ENCODE measurements at regions not wholly inside any gene's neighbourhood (a gene's known extent, or its start where the extent isn't known, plus 50 kb on each side); places are given as distances from the start of the nearest gene placed in this dataset.

DNA sequence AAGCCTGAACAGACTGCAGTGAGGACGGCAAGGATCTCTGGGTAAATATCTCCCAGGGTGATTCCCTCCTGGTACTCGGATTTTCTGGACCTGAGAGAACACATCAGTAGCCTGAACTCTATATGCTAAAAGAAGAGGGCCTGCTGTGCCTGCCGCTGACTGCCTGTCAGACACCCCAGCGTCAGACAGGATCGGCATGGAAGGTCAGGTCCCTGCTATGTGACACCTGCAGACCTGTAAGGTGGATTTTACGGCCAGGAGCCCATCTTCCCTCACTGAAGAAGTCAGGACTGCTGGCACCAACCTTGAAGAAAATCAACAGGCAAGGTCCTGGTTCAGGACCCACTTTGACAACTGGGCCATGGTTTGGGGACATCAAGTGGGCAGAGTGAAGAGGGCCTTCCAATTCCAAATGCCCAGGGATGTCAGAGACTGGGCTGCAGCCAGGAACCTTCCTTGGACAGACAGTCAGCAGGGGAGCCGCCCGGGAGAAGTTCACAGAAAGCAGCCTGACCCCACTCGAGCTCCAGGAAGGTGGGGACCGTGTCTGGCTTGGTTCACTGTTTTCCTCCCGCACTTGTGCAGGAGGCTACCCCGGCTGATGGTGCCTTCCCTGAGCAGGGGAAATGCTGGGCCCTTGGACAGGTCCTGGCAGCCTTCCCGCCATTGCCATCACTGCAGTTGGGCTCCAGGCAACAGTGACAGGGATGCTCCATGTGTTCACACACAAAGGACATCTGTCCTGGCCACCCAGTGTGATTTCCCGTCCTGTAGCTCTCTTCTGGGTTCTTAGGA, 91.8 kb upstream of the LANCL2 start:
- Mint-ChIP-seq H3K4me1 (ENCODE audit: low read depth, unreplicated experiment) (no peaks in the 10 kb centered on the region), H3K36me3 (ENCODE audit: insufficient read depth, unreplicated experiment) (no peaks in the 10 kb centered on the region), H3K4me3 (ENCODE audit: unreplicated experiment) (no peak overlapping the region), H3K9me3 (ENCODE audit: unreplicated experiment) (no peaks in the 10 kb centered on the region), H3K27ac (ENCODE audit: unreplicated experiment) (no peak overlapping the region), H3K27me3 (ENCODE audit: insufficient read depth, unreplicated experiment) (peaks cover 8% of the 10 kb centered on the region)
- H3K27me3 ChIP-seq (replicated peaks; ENCODE audit: control insufficient read depth, insufficient read depth, low read length) = no peaks in the 10 kb centered on the region
- H3K9me3 ChIP-seq = no peaks in the 10 kb centered on the region
- intact Hi-C loops (cut with micrococcal nuclease; ENCODE audit: unreplicated experiment) = no loop called here
- CTCF ChIA-PET = no interaction called here
- no peak for DNase-seq
- H3K4me1 ChIP-seq = no peaks in the 10 kb centered on the region
- no peak overlapping the region for H3K4me3 ChIP-seq (ENCODE audit: low read depth, low read length)
- H3K36me3 ChIP-seq (ENCODE audit: control insufficient read depth, insufficient read depth, low read length) = no peaks in the 10 kb centered on the region
- TF ChIP-seq, protein P1, sequence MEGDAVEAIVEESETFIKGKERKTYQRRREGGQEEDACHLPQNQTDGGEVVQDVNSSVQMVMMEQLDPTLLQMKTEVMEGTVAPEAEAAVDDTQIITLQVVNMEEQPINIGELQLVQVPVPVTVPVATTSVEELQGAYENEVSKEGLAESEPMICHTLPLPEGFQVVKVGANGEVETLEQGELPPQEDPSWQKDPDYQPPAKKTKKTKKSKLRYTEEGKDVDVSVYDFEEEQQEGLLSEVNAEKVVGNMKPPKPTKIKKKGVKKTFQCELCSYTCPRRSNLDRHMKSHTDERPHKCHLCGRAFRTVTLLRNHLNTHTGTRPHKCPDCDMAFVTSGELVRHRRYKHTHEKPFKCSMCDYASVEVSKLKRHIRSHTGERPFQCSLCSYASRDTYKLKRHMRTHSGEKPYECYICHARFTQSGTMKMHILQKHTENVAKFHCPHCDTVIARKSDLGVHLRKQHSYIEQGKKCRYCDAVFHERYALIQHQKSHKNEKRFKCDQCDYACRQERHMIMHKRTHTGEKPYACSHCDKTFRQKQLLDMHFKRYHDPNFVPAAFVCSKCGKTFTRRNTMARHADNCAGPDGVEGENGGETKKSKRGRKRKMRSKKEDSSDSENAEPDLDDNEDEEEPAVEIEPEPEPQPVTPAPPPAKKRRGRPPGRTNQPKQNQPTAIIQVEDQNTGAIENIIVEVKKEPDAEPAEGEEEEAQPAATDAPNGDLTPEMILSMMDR (IDR thresholded peaks at IDR 0.05; ENCODE audit: insufficient read depth in 1 of 2, low read depth in 1 of 2, low read length in 1 of 2, severe bottlenecking in 1 of 2, unreplicated experiment in 1 of 2) = no peak
- BruUV-seq (replicated peaks) = no TSS peak
- POLR2A ChIA-PET = no interaction called here

DNA sequence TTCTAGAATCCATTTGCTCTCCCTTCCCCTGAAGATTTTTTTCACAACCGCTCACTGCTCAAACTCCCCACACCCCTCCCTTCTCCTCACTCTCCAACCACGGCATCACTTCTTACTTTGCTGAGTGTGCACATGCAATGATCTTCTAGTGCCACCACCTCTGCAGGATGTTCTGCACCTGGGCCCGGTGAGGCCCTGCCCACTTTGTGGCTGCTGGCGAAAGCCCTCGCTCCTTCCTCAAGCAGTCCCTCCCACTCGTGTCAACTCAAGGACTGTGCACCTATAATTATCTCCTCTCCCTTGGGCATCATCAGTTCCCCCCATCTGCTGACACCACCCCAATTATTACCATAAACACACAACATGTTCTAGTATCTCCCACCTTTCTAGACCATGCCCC, 91.0 kb upstream of the LANCL2 start:
- intact Hi-C loops (cut with micrococcal nuclease; ENCODE audit: unreplicated experiment) = no loop called here
- ChIA-PET POLR2A (no interaction called here), CTCF (no interaction called here)
- H3K9me3 Mint-ChIP-seq (ENCODE audit: unreplicated experiment) = no peaks in the 10 kb centered on the region
- no peaks in the 10 kb centered on the region for H3K9me3 ChIP-seq
- H3K36me3 Mint-ChIP-seq (ENCODE audit: insufficient read depth, unreplicated experiment) = no peaks in the 10 kb centered on the region
- no peaks in the 10 kb centered on the region for H3K27me3 ChIP-seq (replicated peaks; ENCODE audit: control insufficient read depth, insufficient read depth, low read length)
- no peaks in the 10 kb centered on the region for H3K4me1 ChIP-seq
- no peak overlapping the region for H3K4me3 ChIP-seq (ENCODE audit: low read depth, low read length)
- H3K4me3 Mint-ChIP-seq (ENCODE audit: unreplicated experiment) = no peak overlapping the region
- DNase-seq = no peak
- no TSS peak for BruUV-seq (replicated peaks)
- H3K27me3 Mint-ChIP-seq (ENCODE audit: insufficient read depth, unreplicated experiment) = peaks cover 7% of the 10 kb centered on the region
- no peak overlapping the region for H3K27ac Mint-ChIP-seq (ENCODE audit: unreplicated experiment)
- H3K36me3 ChIP-seq (ENCODE audit: control insufficient read depth, insufficient read depth, low read length) = no peaks in the 10 kb centered on the region
- TF ChIP-seq, protein P1 (IDR thresholded peaks at IDR 0.05; ENCODE audit: insufficient read depth in 1 of 2, low read depth in 1 of 2, low read length in 1 of 2, severe bottlenecking in 1 of 2, unreplicated experiment in 1 of 2) = no peak
- no peaks in the 10 kb centered on the region for H3K4me1 Mint-ChIP-seq (ENCODE audit: low read depth, unreplicated experiment)

DNA sequence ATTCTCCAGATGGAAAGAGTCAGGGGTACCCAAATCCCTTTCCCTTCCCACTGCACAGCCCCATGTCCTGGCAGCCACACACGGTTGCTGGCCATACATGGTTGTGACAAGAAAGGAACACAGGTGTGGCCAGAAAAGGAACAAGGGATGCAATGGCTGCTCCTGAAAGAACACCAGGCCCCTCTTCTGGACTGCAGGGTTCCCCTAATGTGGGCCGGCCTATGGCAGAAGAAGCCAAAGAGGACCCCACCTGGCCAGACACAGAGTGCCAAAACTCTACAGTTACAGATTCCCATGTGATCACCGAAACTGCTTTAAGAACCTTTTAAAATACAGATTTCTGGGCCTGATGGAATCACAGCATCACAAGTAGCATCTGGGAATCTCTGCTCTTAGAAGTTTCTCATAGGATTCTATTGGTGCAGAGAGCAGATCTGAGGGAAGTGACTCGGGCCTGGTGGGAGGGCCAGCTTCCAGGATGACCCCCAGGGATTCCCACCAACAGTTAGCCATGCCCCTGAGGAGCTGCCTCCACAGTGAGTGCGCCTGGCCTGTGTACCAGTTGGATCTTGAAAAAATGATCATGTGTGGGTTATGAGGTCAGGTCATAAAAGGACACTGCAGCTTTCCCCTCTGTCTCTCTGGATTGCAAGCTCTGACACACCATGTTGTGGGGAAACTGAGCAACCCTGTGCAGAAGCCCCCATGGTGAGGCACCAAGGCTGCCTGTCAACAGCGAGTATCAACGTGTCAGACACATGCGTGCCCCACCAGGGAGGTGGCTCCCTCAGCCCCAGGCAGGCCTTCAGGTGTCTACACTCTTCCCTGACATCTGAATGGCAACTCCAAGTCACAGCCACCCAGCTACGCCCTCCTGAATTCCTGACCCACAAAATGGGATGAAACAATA, 89.6 kb upstream of the LANCL2 start:
- H3K27ac Mint-ChIP-seq (ENCODE audit: unreplicated experiment) = no peak overlapping the region
- no peaks in the 10 kb centered on the region for H3K9me3 Mint-ChIP-seq (ENCODE audit: unreplicated experiment)
- no peak overlapping the region for H3K4me3 Mint-ChIP-seq (ENCODE audit: unreplicated experiment)
- POLR2A ChIA-PET = no interaction called here
- CTCF ChIA-PET = interaction anchor here (0.6 kb wide), 1 partner anchor 134 kb away, joined by 3 read pairs; no protein-coding TSS in a partner anchor
- intact Hi-C loops (cut with micrococcal nuclease; ENCODE audit: unreplicated experiment) = no loop called here
- no peaks in the 10 kb centered on the region for H3K27me3 ChIP-seq (replicated peaks; ENCODE audit: control insufficient read depth, insufficient read depth, low read length)
- no TSS peak for BruUV-seq (replicated peaks)
- H3K27me3 Mint-ChIP-seq (ENCODE audit: insufficient read depth, unreplicated experiment) = peaks cover 8% of the 10 kb centered on the region
- no peaks in the 10 kb centered on the region for H3K9me3 ChIP-seq
- no peak for DNase-seq
- H3K36me3 Mint-ChIP-seq (ENCODE audit: insufficient read depth, unreplicated experiment) = no peaks in the 10 kb centered on the region
- no peaks in the 10 kb centered on the region for H3K36me3 ChIP-seq (ENCODE audit: control insufficient read depth, insufficient read depth, low read length)
- no peaks in the 10 kb centered on the region for H3K4me1 Mint-ChIP-seq (ENCODE audit: low read depth, unreplicated experiment)
- no peak overlapping the region for H3K4me3 ChIP-seq (ENCODE audit: low read depth, low read length)
- TF ChIP-seq, protein P1 (IDR thresholded peaks at IDR 0.05; ENCODE audit: insufficient read depth in 1 of 2, low read depth in 1 of 2, low read length in 1 of 2, severe bottlenecking in 1 of 2, unreplicated experiment in 1 of 2) = no peak
- H3K4me1 ChIP-seq = no peaks in the 10 kb centered on the region

Measured in Caco-2 (cell line).